ENCODE measurements at regions not wholly inside any gene's neighbourhood (a gene's known extent, or its start where the extent isn't known, plus 50 kb on each side); places are given as distances from the start of the nearest gene placed in this dataset.

- no peaks in the 10 kb centered on the region for H3K9me3 Mint-ChIP-seq
Observed at GRCh38 chr6:163935158-163935762, 520.7 kb downstream of the QKI start.

DNA sequence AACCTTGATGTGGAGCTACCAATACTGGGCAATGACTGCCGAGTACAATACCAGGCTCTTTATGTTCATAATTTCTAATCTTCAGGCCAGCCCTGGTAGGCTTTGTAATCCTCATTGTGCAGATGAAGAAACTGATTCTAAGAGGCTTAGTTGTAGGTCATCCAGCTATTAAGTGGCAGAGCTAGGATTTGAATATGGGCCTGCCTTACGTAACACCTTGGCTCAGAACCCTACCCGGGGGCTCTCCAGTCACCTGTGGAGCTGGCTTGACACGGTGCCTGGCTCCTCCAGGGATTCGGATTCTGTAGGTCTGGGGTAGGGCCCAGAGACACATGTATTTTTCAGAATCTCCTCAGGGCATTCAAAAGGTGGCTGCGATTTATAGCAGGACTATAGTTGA, 515.5 kb downstream of the QKI start:
- no peaks in the 10 kb centered on the region for H3K27me3 Mint-ChIP-seq
- intact Hi-C loops (cut with DNase I, micrococcal nuclease), result no loop called here

More at GRCh38 chr6:163935158-163935762, 520.7 kb downstream of the QKI start:
- POLR2A ChIA-PET, result no interaction called here
- Mint-ChIP-seq H3K27ac (no peak overlapping the region), H3K4me1 (ENCODE audit: low read depth) (no peaks in the 10 kb centered on the region), H3K27me3 (peaks cover 22% of the 10 kb centered on the region), H3K4me3 (no peak overlapping the region), H3K36me3 (ENCODE audit: low read depth) (no peaks in the 10 kb centered on the region)
- no peaks in the 10 kb centered on the region for H3K36me3 ChIP-seq (ENCODE audit: insufficient read depth, low read length)
- TF ChIP-seq, protein P1, sequence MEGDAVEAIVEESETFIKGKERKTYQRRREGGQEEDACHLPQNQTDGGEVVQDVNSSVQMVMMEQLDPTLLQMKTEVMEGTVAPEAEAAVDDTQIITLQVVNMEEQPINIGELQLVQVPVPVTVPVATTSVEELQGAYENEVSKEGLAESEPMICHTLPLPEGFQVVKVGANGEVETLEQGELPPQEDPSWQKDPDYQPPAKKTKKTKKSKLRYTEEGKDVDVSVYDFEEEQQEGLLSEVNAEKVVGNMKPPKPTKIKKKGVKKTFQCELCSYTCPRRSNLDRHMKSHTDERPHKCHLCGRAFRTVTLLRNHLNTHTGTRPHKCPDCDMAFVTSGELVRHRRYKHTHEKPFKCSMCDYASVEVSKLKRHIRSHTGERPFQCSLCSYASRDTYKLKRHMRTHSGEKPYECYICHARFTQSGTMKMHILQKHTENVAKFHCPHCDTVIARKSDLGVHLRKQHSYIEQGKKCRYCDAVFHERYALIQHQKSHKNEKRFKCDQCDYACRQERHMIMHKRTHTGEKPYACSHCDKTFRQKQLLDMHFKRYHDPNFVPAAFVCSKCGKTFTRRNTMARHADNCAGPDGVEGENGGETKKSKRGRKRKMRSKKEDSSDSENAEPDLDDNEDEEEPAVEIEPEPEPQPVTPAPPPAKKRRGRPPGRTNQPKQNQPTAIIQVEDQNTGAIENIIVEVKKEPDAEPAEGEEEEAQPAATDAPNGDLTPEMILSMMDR (IDR thresholded peaks at IDR 0.05), result no peak
- intact Hi-C loops (cut with DNase I, micrococcal nuclease), result no loop called here
- CTCF ChIA-PET, result no interaction called here
- no peaks in the 10 kb centered on the region for H3K9me3 ChIP-seq (ENCODE audit: control insufficient read depth in 1 of 2, insufficient read depth in 1 of 2, low read length in 2 of 2)
- H3K4me3 ChIP-seq (ENCODE audit: low read length), result no peak overlapping the region
- ATAC-seq (ENCODE audit: poor library complexity) (no peak), DNase-seq (no peak)
- no peak overlapping the region for H3K27ac ChIP-seq (ENCODE audit: low read depth in 1 of 2, low read length in 2 of 2)
- peaks cover 3 to 20% of the 10 kb centered on the region in 2 experiments for H3K27me3 ChIP-seq (ENCODE audit: control insufficient read depth in 1 of 2, insufficient read depth in 2 of 2, low read length in 2 of 2)
- no peaks in the 10 kb centered on the region for H3K4me1 ChIP-seq (ENCODE audit: insufficient read depth, low read length)

GRCh38 chr6:163929538-163929937, 515.0 kb downstream of the QKI start:
- Histone ChIP-seq H3K9me3 (ENCODE audit: control insufficient read depth in 1 of 2, insufficient read depth in 1 of 2, low read length in 2 of 2) (peaks cover 0 to 5% of the 10 kb centered on the region in 2 experiments), H3K4me1 (ENCODE audit: insufficient read depth, low read length) (no peaks in the 10 kb centered on the region), H3K27me3 (ENCODE audit: control insufficient read depth in 1 of 2, insufficient read depth in 2 of 2, low read length in 2 of 2) (peaks cover 0 to 15% of the 10 kb centered on the region in 2 experiments), H3K36me3 (ENCODE audit: insufficient read depth, low read length) (no peaks in the 10 kb centered on the region), H3K27ac (ENCODE audit: low read depth in 1 of 2, low read length in 2 of 2) (no peak overlapping the region), H3K4me3 (ENCODE audit: low read length) (no peak overlapping the region)
- DNase-seq (no peak), ATAC-seq (ENCODE audit: poor library complexity) (no peak)
- TF ChIP-seq, protein P1 (IDR thresholded peaks at IDR 0.05), result no peak
- ChIA-PET CTCF (no interaction called here), POLR2A (no interaction called here)
- H3K27ac Mint-ChIP-seq, result no peak overlapping the region
- H3K9me3 Mint-ChIP-seq, result no peaks in the 10 kb centered on the region
- no peaks in the 10 kb centered on the region for H3K4me1 Mint-ChIP-seq (ENCODE audit: low read depth)
- intact Hi-C loops (cut with DNase I, micrococcal nuclease), result no loop called here
- H3K4me3 Mint-ChIP-seq, result no peak overlapping the region
- H3K36me3 Mint-ChIP-seq (ENCODE audit: low read depth), result no peaks in the 10 kb centered on the region
- no peaks in the 10 kb centered on the region for H3K27me3 Mint-ChIP-seq

More for the DNA sequence above, 515.5 kb downstream of the QKI start:
- Histone ChIP-seq H3K36me3 (ENCODE audit: insufficient read depth, low read length) (no peaks in the 10 kb centered on the region), H3K4me1 (ENCODE audit: insufficient read depth, low read length) (no peaks in the 10 kb centered on the region), H3K27ac (ENCODE audit: low read depth in 1 of 2, low read length in 2 of 2) (no peak overlapping the region), H3K9me3 (ENCODE audit: control insufficient read depth in 1 of 2, insufficient read depth in 1 of 2, low read length in 2 of 2) (peaks cover 0 to 5% of the 10 kb centered on the region in 2 experiments), H3K4me3 (ENCODE audit: low read length) (no peak overlapping the region), H3K27me3 (ENCODE audit: control insufficient read depth in 1 of 2, insufficient read depth in 2 of 2, low read length in 2 of 2) (peaks cover 0 to 15% of the 10 kb centered on the region in 2 experiments)
- no peak for ATAC-seq (ENCODE audit: poor library complexity)
- Mint-ChIP-seq H3K4me3 (no peak overlapping the region), H3K27ac (no peak overlapping the region), H3K4me1 (ENCODE audit: low read depth) (no peaks in the 10 kb centered on the region), H3K36me3 (ENCODE audit: low read depth) (no peaks in the 10 kb centered on the region), H3K9me3 (no peaks in the 10 kb centered on the region)
- DNase-seq, result no peak
- CTCF ChIA-PET, result interaction anchor here (0.6 kb wide), 1 partner anchor 22 kb away, joined by 4 read pairs; no protein-coding TSS in a partner anchor
- TF ChIP-seq, protein P1 (IDR thresholded peaks at IDR 0.05), result no peak
- POLR2A ChIA-PET, result no interaction called here

Measured in CD4-positive, alpha-beta T cell (primary cell).